Testis (tissue), 2 donors: ENCODE measurements at regions not wholly inside any gene's neighbourhood (a gene's known extent, or its start where the extent isn't known, plus 50 kb on each side); places are given as distances from the start of the nearest gene placed in this dataset.

ENCODE experiments used
- POLR2A ChIP-seq: fragments of 450-650 bp; IDR thresholded peaks from one replicate; pipeline ENCODE4 v1.6.1; 2017; ENCODE audit warnings: antibody characterized with exemption, mild to moderate bottlenecking, moderate library complexity
- TF ChIP-seq, protein P1 (sequence below), 3 experiments: fragments of 450-650 bp in 2 of 3; fragments of 200-600 bp in 1 of 3; sonication (generic) in 1 of 3; IDR thresholded peaks; one replicate each; pipeline ENCODE4 v1.5.1; 2016 to 2019; ENCODE audit warnings: antibody characterized with exemption in 3 of 3, mild to moderate bottlenecking in 2 of 3, moderate library complexity in 1 of 3

DNA sequence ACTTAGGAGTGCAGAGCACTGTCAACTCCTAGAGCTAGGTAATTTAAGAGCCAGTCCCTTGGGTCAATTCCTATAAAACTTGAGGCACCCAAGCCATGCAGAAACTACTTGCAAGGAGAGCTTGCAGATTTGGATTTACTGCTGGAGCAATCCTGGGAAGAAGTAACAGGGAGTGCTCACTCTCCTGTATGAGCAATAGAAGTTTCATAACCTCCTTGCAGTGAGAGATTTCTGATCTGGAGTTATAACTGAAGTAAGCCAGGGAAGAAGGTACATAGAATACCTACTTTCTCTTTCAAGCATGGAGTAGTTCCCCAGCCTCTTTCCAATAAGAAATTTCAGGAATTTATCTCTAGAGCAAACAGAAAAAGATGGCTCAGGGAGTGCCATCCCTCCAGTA lies 650.1 kb upstream of the USP15 start:
- TF ChIP-seq, protein P1, sequence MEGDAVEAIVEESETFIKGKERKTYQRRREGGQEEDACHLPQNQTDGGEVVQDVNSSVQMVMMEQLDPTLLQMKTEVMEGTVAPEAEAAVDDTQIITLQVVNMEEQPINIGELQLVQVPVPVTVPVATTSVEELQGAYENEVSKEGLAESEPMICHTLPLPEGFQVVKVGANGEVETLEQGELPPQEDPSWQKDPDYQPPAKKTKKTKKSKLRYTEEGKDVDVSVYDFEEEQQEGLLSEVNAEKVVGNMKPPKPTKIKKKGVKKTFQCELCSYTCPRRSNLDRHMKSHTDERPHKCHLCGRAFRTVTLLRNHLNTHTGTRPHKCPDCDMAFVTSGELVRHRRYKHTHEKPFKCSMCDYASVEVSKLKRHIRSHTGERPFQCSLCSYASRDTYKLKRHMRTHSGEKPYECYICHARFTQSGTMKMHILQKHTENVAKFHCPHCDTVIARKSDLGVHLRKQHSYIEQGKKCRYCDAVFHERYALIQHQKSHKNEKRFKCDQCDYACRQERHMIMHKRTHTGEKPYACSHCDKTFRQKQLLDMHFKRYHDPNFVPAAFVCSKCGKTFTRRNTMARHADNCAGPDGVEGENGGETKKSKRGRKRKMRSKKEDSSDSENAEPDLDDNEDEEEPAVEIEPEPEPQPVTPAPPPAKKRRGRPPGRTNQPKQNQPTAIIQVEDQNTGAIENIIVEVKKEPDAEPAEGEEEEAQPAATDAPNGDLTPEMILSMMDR (IDR thresholded peaks at IDR 0.05): no peak
- TF ChIP-seq POLR2A: no peak
